Hepatocyte (in vitro differentiated cells): ENCODE measurements at regions not wholly inside any gene's neighbourhood (a gene's known extent, or its start where the extent isn't known, plus 50 kb on each side); places are given as distances from the start of the nearest gene placed in this dataset.

Experiments used
- DNase-seq: peaks from one replicate; pipeline ENCODE4 v3.0.0-alpha.2; 2016; ENCODE audit warnings: low spot score
- H2AFZ ChIP-seq: fragments of 200-600 bp; sonication (generic); 2 replicates; pipeline ENCODE4 v1.6.0; 2016; ENCODE audit warnings: antibody characterized with exemption, mild to moderate bottlenecking
- H3K27ac ChIP-seq: fragments of 200-600 bp; sonication (generic); 2 replicates; pipeline ENCODE4 v1.5.1; 2016; ENCODE audit warnings: mild to moderate bottlenecking
- H3K27me3 ChIP-seq: fragments of 200-600 bp; sonication (generic); 2 replicates; pipeline ENCODE4 v1.6.1; 2016
- H3K36me3 ChIP-seq: fragments of 200-600 bp; sonication (generic); replicated peaks from 2 replicates; pipeline ENCODE4 v1.5.1; 2016; ENCODE audit warnings: low read depth; ENCODE audit not compliant: insufficient read depth
- H3K4me1 ChIP-seq: fragments of 200-600 bp; sonication (generic); 2 replicates; pipeline ENCODE4 v1.5.1; 2016; ENCODE audit warnings: mild to moderate bottlenecking, moderate library complexity; ENCODE audit not compliant: insufficient read depth
- H3K4me2 ChIP-seq: fragments of 200-600 bp; sonication (generic); 2 replicates; pipeline ENCODE4 v1.6.0; 2016
- H3K4me3 ChIP-seq: fragments of 200-600 bp; sonication (generic); 2 replicates; pipeline ENCODE4 v1.5.1; 2016; ENCODE audit warnings: mild to moderate bottlenecking
- H3K79me2 ChIP-seq: fragments of 200-600 bp; sonication (generic); 2 replicates; pipeline ENCODE4 v1.6.0; 2017; ENCODE audit warnings: mild to moderate bottlenecking
- H3K9me2 ChIP-seq: fragments of 200-600 bp; sonication (generic); replicated peaks from 2 replicates; pipeline ENCODE4 v1.6.0; 2017; ENCODE audit warnings: mild to moderate bottlenecking; ENCODE audit not compliant: insufficient read depth
- H3K9me3 ChIP-seq: fragments of 200-600 bp; sonication (generic); 2 replicates; pipeline ENCODE4 v1.5.1; 2016; ENCODE audit warnings: low read depth, mild to moderate bottlenecking
- H4K20me1 ChIP-seq: fragments of 200-600 bp; sonication (generic); 2 replicates; pipeline ENCODE4 v1.6.0; 2016; ENCODE audit warnings: mild to moderate bottlenecking; ENCODE audit not compliant: insufficient read depth, poor library complexity, severe bottlenecking
- CTCF ChIP-seq: fragments of 200-600 bp; sonication (generic); IDR thresholded peaks from 2 replicates; pipeline ENCODE4 v1.5.1; 2016; ENCODE audit warnings: antibody characterized with exemption, mild to moderate bottlenecking; ENCODE audit not compliant: poor library complexity
- EZH2 ChIP-seq: fragments of 200-600 bp; sonication (generic); IDR thresholded peaks from 2 replicates; pipeline ENCODE4 v1.6.1; 2016; ENCODE audit warnings: antibody characterized with exemption, mild to moderate bottlenecking, borderline replicate concordance
- EZH2phosphoT487 ChIP-seq: fragments of 200-600 bp; sonication (generic); IDR thresholded peaks from one replicate; pipeline ENCODE4 v1.6.1; 2018; ENCODE audit warnings: antibody characterized with exemption, mild to moderate bottlenecking, low read depth, moderate library complexity; ENCODE audit not compliant: unreplicated experiment, severe bottlenecking
- WGBS: methylation state at CpG from one replicate; pipeline ENCODE4 v1.1.6; 2016; ENCODE audit warnings: low lambda C conversion rate; ENCODE audit errors: missing lambda C conversion rate; 5-methylcytosine and 5-hydroxymethylcytosine counted together

GRCh38 chr9:22274477-22274876, 172.1 kb upstream of the DMRTA1 start:
- H3K4me1 ChIP-seq: no peaks in the 10 kb centered on the region
- no peaks in the 10 kb centered on the region for H3K9me3 ChIP-seq
- no peak for DNase-seq
- no peaks in the 10 kb centered on the region for H3K9me2 ChIP-seq
- no peak overlapping the region for H3K27ac ChIP-seq
- H3K36me3 ChIP-seq: no peaks in the 10 kb centered on the region
- no peak overlapping the region for H3K4me2 ChIP-seq
- H2AFZ ChIP-seq: no peak overlapping the region
- no peaks in the 10 kb centered on the region for H4K20me1 ChIP-seq
- H3K4me3 ChIP-seq: no peak overlapping the region
- H3K79me2 ChIP-seq: no peaks in the 10 kb centered on the region
- no peaks in the 10 kb centered on the region for H3K27me3 ChIP-seq
- WGBS: 86% methylated on average over 2 of the region's 2 CpGs
- TF ChIP-seq CTCF (no peak), EZH2 (no peak)

- Histone ChIP-seq H3K27me3 (no peaks in the 10 kb centered on the region), H3K4me2 (no peak overlapping the region), H4K20me1 (no peaks in the 10 kb centered on the region), H3K9me2 (no peaks in the 10 kb centered on the region), H3K79me2 (no peaks in the 10 kb centered on the region), H3K27ac (no peak overlapping the region), H3K9me3 (no peaks in the 10 kb centered on the region), H3K36me3 (no peaks in the 10 kb centered on the region), H3K4me1 (no peaks in the 10 kb centered on the region), H2AFZ (no peak overlapping the region), H3K4me3 (no peak overlapping the region)
- DNase-seq: no peak
- no peak for TF ChIP-seq CTCF
Measured at GRCh38 chr9:22278426-22278825, 168.2 kb upstream of the DMRTA1 start.

GRCh38 chr9:22279636-22280035, 167.0 kb upstream of the DMRTA1 start:
- no peaks in the 10 kb centered on the region for H3K9me2 ChIP-seq
- no peaks in the 10 kb centered on the region for H3K36me3 ChIP-seq
- TF ChIP-seq EZH2phosphoT487: no peak
- TF ChIP-seq EZH2: no peak
- TF ChIP-seq CTCF: no peak
- H3K4me2 ChIP-seq: no peak overlapping the region
- no peak overlapping the region for H3K27ac ChIP-seq
- WGBS: 83% methylated on average over 1 of the region's 1 CpG
- H2AFZ ChIP-seq: no peak overlapping the region
- no peaks in the 10 kb centered on the region for H3K27me3 ChIP-seq
- no peaks in the 10 kb centered on the region for H3K9me3 ChIP-seq
- H3K4me1 ChIP-seq: no peaks in the 10 kb centered on the region
- no peaks in the 10 kb centered on the region for H4K20me1 ChIP-seq
- no peaks in the 10 kb centered on the region for H3K79me2 ChIP-seq
- no peak overlapping the region for H3K4me3 ChIP-seq
- no peak for DNase-seq

- Histone ChIP-seq H3K27ac (no peak overlapping the region), H3K36me3 (no peaks in the 10 kb centered on the region), H3K4me3 (no peak overlapping the region), H3K4me1 (no peaks in the 10 kb centered on the region), H3K79me2 (no peaks in the 10 kb centered on the region), H2AFZ (no peak overlapping the region), H3K9me2 (no peaks in the 10 kb centered on the region), H3K4me2 (no peak overlapping the region), H3K9me3 (no peaks in the 10 kb centered on the region), H3K27me3 (no peaks in the 10 kb centered on the region), H4K20me1 (no peaks in the 10 kb centered on the region)
- no peak for DNase-seq
- TF ChIP-seq EZH2phosphoT487: no peak
- no peak for TF ChIP-seq EZH2
- no peak for TF ChIP-seq CTCF
- WGBS: 52% methylated on average over 1 of the region's 1 CpG
Measured at GRCh38 chr9:22285066-22285465, 161.6 kb upstream of the DMRTA1 start.
